Lower leg skin (tissue), 3 donors: ENCODE measurements at regions not wholly inside any gene's neighbourhood (a gene's known extent, or its start where the extent isn't known, plus 50 kb on each side); places are given as distances from the start of the nearest gene placed in this dataset.

Source experiments
- CTCF ChIP-seq, 3 donors: fragments of 450-650 bp; IDR thresholded peaks; one replicate each; pipeline ENCODE4 v1.5.1; 2016; ENCODE audit warnings: antibody characterized with exemption in 3 of 3, mild to moderate bottlenecking in 3 of 3, moderate library complexity in 2 of 3
- POLR2A ChIP-seq, 2 donors: fragments of 450-650 bp; IDR thresholded peaks; one replicate each; pipeline ENCODE4 v1.6.1; 2016 to 2017; ENCODE audit warnings: antibody characterized with exemption in 2 of 2, mild to moderate bottlenecking in 1 of 2, moderate library complexity in 1 of 2

DNA sequence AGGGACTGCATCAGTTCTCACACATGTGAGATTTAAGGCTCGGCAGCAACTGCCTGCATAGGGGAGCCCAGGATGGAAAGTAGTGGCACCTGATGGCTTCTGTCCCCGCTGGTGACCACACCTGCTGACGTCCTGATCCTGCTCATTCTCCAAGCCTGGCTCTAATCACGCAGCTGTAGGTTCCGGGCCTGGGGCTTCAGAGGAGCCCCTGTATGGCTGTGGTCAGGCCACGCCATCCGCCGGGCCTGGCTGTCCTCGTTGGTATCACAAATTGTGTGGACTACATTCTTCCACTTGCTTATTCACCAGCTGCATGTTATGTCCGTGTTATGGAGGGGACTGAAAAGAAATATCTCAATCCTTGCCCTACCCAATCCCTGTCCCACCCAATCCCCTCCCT is 580.0 kb downstream of the TBC1D22A start:
- TF ChIP-seq CTCF (IDR thresholded peaks at IDR 0.05) (no peak), POLR2A (IDR thresholded peaks at IDR 0.05) (no peak)
